Naive thymus-derived CD4-positive, alpha-beta T cell (primary cell): ENCODE measurements at regions not wholly inside any gene's neighbourhood (a gene's known extent, or its start where the extent isn't known, plus 50 kb on each side); places are given as distances from the start of the nearest gene placed in this dataset.

Experiments
- ATAC-seq: fragments of 150-1000 bp; cut with Tn5 transposase; 2 replicates; pipeline ENCODE4 v1.10.0; 2021; ENCODE audit warnings: mild to moderate bottlenecking, moderate library complexity
- CTCF ChIA-PET: fragments of 350-600 bp; sonication (Branson Sonifier 250); formaldehyde crosslinking; loops from one replicate; lab custom pipeline; 2021; ENCODE audit warnings: antibody characterized with exemption; lab: Charles Lee
- POLR2A ChIA-PET: fragments of 350-600 bp; sonication (Branson Sonifier 250); formaldehyde crosslinking; loops from one replicate; lab custom pipeline; 2021; ENCODE audit warnings: antibody characterized with exemption, inconsistent platforms; lab: Charles Lee
- DNase-seq, 9 donors: peaks; one replicate each; pipeline versions ENCODE4 v3.0.0 to v3.0.0-alpha.2; 2020 to 2022; ENCODE audit warnings: mixed read lengths in 1 of 9
- H3K27ac ChIP-seq: one replicate; pipeline ENCODE4 v1.7.0; 2013; ENCODE audit warnings: mild to moderate bottlenecking, low read depth, low read length, moderate library complexity
- H3K27me3 ChIP-seq, 2 donors: one replicate each; pipeline ENCODE4 v1.7.0; 2013; ENCODE audit warnings: low read length in 2 of 2, mild to moderate bottlenecking in 2 of 2, moderate library complexity in 2 of 2; ENCODE audit not compliant: control insufficient read depth in 2 of 2, insufficient read depth in 2 of 2
- H3K36me3 ChIP-seq, 3 experiments: 1 replicate in 2 of 3; 2 replicates in 1 of 3; pipeline ENCODE4 v1.7.0; 2013; ENCODE audit warnings: low read length in 3 of 3, mild to moderate bottlenecking in 3 of 3, moderate library complexity in 1 of 3; ENCODE audit not compliant: insufficient read depth in 3 of 3, control insufficient read depth in 2 of 3
- H3K4me1 ChIP-seq, 2 donors: one replicate each; pipeline ENCODE4 v1.7.0; 2013; ENCODE audit warnings: low read length in 2 of 2, mild to moderate bottlenecking in 2 of 2, moderate library complexity in 1 of 2; ENCODE audit not compliant: control insufficient read depth in 2 of 2, insufficient read depth in 2 of 2
- H3K4me3 ChIP-seq: 2 replicates; pipeline ENCODE4 v1.7.0; 2013; ENCODE audit warnings: mild to moderate bottlenecking, low read length
- H3K9me3 ChIP-seq, 3 experiments: 1 replicate in 2 of 3; 2 replicates in 1 of 3; pipeline ENCODE4 v1.7.0; 2013; ENCODE audit warnings: low read length in 3 of 3; ENCODE audit not compliant: control insufficient read depth in 2 of 3
- H3K27ac Mint-ChIP-seq, 9 donors: one replicate each; pipeline ENCODE4 v1.8.0; 2020 to 2022; ENCODE audit warnings: mixed read lengths in 9 of 9, mild to moderate bottlenecking in 8 of 9, moderate library complexity in 5 of 9, inconsistent platforms in 2 of 9
- H3K27me3 Mint-ChIP-seq, 5 donors: one replicate each; pipeline ENCODE4 v1.8.0; 2021 to 2022; ENCODE audit warnings: mixed read lengths in 5 of 5, mild to moderate bottlenecking in 1 of 5
- H3K36me3 Mint-ChIP-seq, 5 donors: one replicate each; pipeline ENCODE4 v1.8.0; 2020 to 2022; ENCODE audit warnings: mixed read lengths in 5 of 5, mild to moderate bottlenecking in 3 of 5, inconsistent platforms in 1 of 5
- H3K4me1 Mint-ChIP-seq, 7 donors: one replicate each; pipeline ENCODE4 v1.8.0; 2020 to 2022; ENCODE audit warnings: mixed read lengths in 7 of 7, mild to moderate bottlenecking in 3 of 7, inconsistent platforms in 1 of 7
- H3K4me3 Mint-ChIP-seq, 10 donors: one replicate each; pipeline ENCODE4 v1.8.0; 2020 to 2022; ENCODE audit warnings: mild to moderate bottlenecking in 10 of 10, mixed read lengths in 10 of 10, moderate library complexity in 6 of 10, inconsistent platforms in 2 of 10
- H3K9me3 Mint-ChIP-seq, 11 donors: one replicate each; pipeline ENCODE4 v1.8.0; 2020 to 2022; ENCODE audit warnings: mixed read lengths in 11 of 11, mild to moderate bottlenecking in 4 of 11, inconsistent platforms in 1 of 11, moderate library complexity in 1 of 11
- intact Hi-C, 2 donors: fragments of 100-400 bp; cut with micrococcal nuclease; formaldehyde crosslinking; loops; one replicate each; pipeline ENCODE4 v1.15.1; 2023

DNA sequence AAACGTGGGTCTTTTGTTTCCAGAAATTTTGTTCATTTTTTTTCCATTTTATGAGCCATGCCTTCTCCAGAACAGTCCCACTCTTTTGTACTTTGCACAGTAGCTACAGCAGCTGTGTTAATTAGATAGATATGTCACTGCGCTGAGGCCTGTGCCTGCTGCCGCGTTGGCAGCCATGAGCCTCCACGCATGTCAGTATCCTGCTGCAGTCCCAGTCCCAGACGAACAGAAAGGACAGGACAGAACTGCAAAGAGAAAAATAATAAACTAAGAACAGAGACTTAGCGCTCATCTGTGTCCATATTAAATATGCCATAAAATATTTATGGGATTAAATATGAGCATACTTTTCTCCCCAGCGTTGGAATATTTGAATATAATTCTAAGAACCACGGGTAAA, 442.4 kb upstream of the RARB start:
- no peak for ATAC-seq
- H3K27me3 ChIP-seq, result no peaks in the 10 kb centered on the region
- Mint-ChIP-seq H3K36me3 (no peaks in the 10 kb centered on the region), H3K4me3 (no peak overlapping the region), H3K4me1 (peaks cover 0 to 1% (median 0%) of the 10 kb centered on the region in 7 donors), H3K9me3 (peaks cover 0 to 9% (median 0%) of the 10 kb centered on the region in 11 donors), H3K27ac (no peak overlapping the region), H3K27me3 (peaks cover 0 to 5% (median 0%) of the 10 kb centered on the region in 5 donors)
- POLR2A ChIA-PET, result no interaction called here
- intact Hi-C loops, result no loop called here
- no peak for DNase-seq
- no peaks in the 10 kb centered on the region for H3K36me3 ChIP-seq
- no peak overlapping the region for H3K27ac ChIP-seq
- H3K4me1 ChIP-seq, result no peaks in the 10 kb centered on the region
- no peak overlapping the region for H3K4me3 ChIP-seq
- H3K9me3 ChIP-seq, result no peaks in the 10 kb centered on the region
- CTCF ChIA-PET, result no interaction called here

DNA sequence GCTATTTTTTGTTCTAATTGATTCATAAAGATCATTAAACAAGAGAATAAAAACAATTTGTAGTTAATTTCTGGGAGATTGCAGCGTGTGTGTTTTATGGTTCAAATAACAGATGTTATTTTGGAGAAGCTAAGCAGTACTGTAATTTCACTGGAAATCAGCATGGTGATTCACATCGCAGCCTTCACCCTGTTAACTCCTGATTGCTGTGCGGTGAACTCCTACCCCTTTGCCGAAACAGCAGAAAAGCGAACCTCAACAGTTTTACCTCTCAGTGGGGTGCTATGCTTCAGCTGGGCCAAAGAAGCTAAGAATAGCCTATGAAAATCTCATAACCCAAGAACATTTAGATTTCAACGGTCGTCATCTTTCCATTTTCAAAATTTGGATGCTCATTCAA, 441.5 kb upstream of the RARB start:
- Mint-ChIP-seq H3K4me1 (peaks cover 0 to 1% (median 0%) of the 10 kb centered on the region in 7 donors), H3K9me3 (peaks cover 0 to 10% (median under 1%) of the 10 kb centered on the region in 11 donors), H3K36me3 (no peaks in the 10 kb centered on the region), H3K27ac (no peak overlapping the region), H3K27me3 (peaks cover 0 to 5% (median 0%) of the 10 kb centered on the region in 5 donors), H3K4me3 (no peak overlapping the region)
- ChIA-PET POLR2A (no interaction called here), CTCF (no interaction called here)
- Histone ChIP-seq H3K27me3 (no peaks in the 10 kb centered on the region), H3K9me3 (no peaks in the 10 kb centered on the region), H3K27ac (no peak overlapping the region), H3K4me3 (no peak overlapping the region), H3K4me1 (no peaks in the 10 kb centered on the region), H3K36me3 (no peaks in the 10 kb centered on the region)
- DNase-seq, result no peak
- intact Hi-C loops, result no loop called here
- no peak for ATAC-seq

DNA sequence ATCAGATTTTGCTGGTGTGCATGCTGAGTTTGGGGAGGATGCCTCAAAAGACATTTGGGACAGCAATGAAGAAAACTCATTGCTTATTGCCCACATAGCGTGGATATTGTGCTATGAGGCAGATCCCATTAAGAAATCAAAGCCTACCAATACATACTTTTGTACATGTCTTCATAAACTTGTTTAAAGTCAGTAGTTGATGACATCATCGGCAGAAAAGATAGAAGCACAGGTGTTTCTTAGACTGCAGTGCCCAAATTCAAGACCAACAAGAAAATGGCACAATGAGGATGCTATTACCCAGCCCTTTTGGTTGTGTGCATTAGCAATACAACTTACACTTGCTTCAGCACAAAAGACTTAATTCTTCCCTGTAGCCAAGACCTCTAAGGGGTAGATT, 428.7 kb upstream of the RARB start:
- Mint-ChIP-seq H3K36me3 (no peaks in the 10 kb centered on the region), H3K27ac (no peak overlapping the region), H3K9me3 (peaks cover 0 to 12% (median 0%) of the 10 kb centered on the region in 11 donors), H3K4me3 (no peak overlapping the region), H3K27me3 (no peaks in the 10 kb centered on the region), H3K4me1 (no peaks in the 10 kb centered on the region)
- H3K4me3 ChIP-seq, result no peak overlapping the region
- ChIA-PET POLR2A (no interaction called here), CTCF (no interaction called here)
- intact Hi-C loops, result no loop called here
- no peaks in the 10 kb centered on the region for H3K27me3 ChIP-seq
- no peak for ATAC-seq
- H3K4me1 ChIP-seq, result no peaks in the 10 kb centered on the region
- DNase-seq, result no peak
- H3K27ac ChIP-seq, result no peak overlapping the region
- no peaks in the 10 kb centered on the region for H3K9me3 ChIP-seq
- no peaks in the 10 kb centered on the region for H3K36me3 ChIP-seq

DNA sequence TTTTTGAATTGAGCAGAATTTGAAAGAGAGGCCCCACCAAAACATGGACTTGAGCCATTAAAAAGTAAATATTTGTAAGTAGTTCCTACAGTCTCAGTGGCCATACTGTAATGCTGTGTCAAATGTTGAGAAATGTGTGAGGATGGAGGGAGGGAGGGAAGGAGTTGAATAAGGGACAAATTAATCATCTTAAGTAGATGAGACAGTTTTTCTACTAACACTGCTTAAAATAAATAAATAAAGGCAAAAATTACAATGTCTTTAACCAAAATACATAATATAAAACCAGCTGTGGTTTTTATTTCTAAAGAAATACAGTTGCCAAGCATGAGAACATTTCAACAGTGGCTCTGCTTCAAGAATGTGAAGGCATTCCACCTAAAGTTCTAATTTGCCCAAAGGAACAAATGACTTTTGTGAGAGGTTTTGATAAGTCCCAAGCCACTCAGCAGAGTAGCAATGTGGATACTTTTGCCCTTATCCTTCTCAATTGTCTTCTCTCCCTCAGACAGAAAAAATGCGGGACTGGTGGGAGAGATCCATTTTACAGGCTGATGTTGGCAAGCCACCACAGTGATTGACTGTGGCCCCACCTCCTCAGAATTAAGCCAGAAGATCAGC, 427.0 kb upstream of the RARB start:
- no peaks in the 10 kb centered on the region for H3K4me1 ChIP-seq
- Mint-ChIP-seq H3K4me3 (no peak overlapping the region), H3K36me3 (no peaks in the 10 kb centered on the region), H3K27ac (no peak overlapping the region), H3K4me1 (no peaks in the 10 kb centered on the region), H3K9me3 (peaks cover 0 to 12% (median 1%) of the 10 kb centered on the region in 11 donors), H3K27me3 (no peaks in the 10 kb centered on the region)
- no peaks in the 10 kb centered on the region for H3K9me3 ChIP-seq
- H3K27ac ChIP-seq, result no peak overlapping the region
- H3K36me3 ChIP-seq, result no peaks in the 10 kb centered on the region
- ChIA-PET POLR2A (no interaction called here), CTCF (no interaction called here)
- no peak for DNase-seq
- no peaks in the 10 kb centered on the region for H3K27me3 ChIP-seq
- no peak overlapping the region for H3K4me3 ChIP-seq
- no peak for ATAC-seq
- intact Hi-C loops, result no loop called here

DNA sequence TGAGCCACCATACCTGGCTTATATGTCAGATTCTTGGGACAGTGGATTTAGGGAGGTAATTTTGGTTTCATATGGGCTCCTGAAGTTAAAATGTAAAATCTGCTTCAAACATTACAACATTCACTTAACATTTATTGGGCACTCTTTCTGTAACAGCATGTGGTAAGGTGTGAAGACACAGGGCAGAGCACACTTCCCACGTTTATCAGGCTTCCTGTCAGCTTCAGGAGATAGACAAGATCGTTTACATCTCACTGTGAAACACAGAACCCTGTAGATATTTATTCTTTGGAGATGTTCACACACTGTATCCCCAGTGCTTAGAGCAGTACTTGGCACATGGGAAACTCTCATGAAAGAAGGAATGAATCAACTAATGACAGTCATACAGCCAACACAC, 426.0 kb upstream of the RARB start:
- H3K9me3 ChIP-seq, result no peaks in the 10 kb centered on the region
- H3K27me3 Mint-ChIP-seq, result no peaks in the 10 kb centered on the region
- no peak overlapping the region for H3K4me3 Mint-ChIP-seq
- intact Hi-C loops, result no loop called here
- no peak overlapping the region for H3K4me3 ChIP-seq
- no peak overlapping the region for H3K27ac Mint-ChIP-seq
- no peaks in the 10 kb centered on the region for H3K36me3 ChIP-seq
- no peak overlapping the region for H3K27ac ChIP-seq
- ChIA-PET CTCF (no interaction called here), POLR2A (no interaction called here)
- no peaks in the 10 kb centered on the region for H3K4me1 ChIP-seq
- no peaks in the 10 kb centered on the region for H3K36me3 Mint-ChIP-seq
- H3K27me3 ChIP-seq, result no peaks in the 10 kb centered on the region
- H3K4me1 Mint-ChIP-seq, result no peaks in the 10 kb centered on the region
- peaks cover 0 to 5% (median 1%) of the 10 kb centered on the region in 11 donors for H3K9me3 Mint-ChIP-seq
- DNase-seq (no peak), ATAC-seq (no peak)

DNA sequence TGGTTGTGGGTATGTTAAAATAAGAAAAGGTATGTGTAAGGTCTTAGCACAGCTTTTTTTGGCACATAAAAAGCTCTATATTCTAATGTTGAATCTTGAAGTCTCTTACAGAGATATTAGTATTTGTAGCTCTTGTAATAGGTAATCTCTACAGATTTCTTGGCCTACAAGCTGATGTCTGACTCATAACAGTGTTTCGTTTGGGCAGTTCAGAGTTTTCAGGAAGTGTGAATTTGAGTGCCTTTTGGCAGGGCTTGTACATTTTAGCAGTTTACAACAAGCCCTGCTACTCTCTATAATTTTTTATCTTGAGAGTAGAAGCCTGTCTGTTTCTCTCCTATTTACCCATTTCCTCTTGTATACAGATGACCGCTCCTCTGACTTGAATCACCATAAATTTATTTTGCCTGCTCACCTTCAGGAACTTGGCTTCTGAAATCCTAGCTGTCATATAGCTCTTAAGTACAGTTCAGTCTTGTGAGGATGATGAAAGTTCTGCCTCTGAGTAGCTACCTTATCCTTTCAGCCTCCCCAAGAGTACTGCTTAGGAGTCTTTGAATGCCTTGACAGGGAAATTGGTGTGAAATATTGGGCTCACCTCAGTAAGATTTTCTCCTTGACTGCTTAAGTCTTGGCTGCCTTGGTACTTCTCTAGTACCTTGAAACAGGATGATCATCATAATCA, 419.9 kb upstream of the RARB start:
- Mint-ChIP-seq H3K36me3 (no peaks in the 10 kb centered on the region), H3K9me3 (peaks cover 0 to 14% (median 0%) of the 10 kb centered on the region in 11 donors), H3K27ac (no peak overlapping the region), H3K27me3 (peaks cover 0 to 7% (median 0%) of the 10 kb centered on the region in 5 donors), H3K4me3 (no peak overlapping the region), H3K4me1 (no peaks in the 10 kb centered on the region)
- intact Hi-C loops, result no loop called here
- Histone ChIP-seq H3K36me3 (no peaks in the 10 kb centered on the region), H3K27ac (no peak overlapping the region), H3K27me3 (no peaks in the 10 kb centered on the region), H3K9me3 (no peaks in the 10 kb centered on the region), H3K4me1 (no peaks in the 10 kb centered on the region), H3K4me3 (no peak overlapping the region)
- DNase-seq, result no peak
- no peak for ATAC-seq
- ChIA-PET CTCF (no interaction called here), POLR2A (no interaction called here)

DNA sequence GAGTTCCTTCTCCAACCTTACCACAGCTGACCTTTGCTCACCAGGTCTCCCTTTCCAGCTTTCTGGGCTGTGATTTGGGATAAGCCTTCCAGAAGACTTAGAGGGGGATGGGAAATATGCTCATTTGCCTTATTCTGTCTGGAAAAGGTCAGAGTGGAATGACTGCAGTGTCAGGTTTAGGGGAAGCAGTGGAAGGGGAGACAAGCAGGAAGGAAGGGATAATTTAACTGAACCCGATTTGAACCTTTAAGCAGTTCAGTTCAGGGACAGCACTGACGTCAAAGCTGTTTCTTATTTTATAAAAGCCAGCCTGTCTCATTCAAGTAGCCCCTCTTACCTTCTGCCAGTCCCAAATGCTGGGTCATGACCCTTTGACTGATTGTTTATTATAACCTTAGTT, 418.4 kb upstream of the RARB start:
- intact Hi-C loops, result no loop called here
- POLR2A ChIA-PET, result no interaction called here
- no peak overlapping the region for H3K4me3 Mint-ChIP-seq

More for the DNA sequence above, 418.4 kb upstream of the RARB start:
- Histone ChIP-seq H3K27ac (no peak overlapping the region), H3K9me3 (no peaks in the 10 kb centered on the region), H3K4me3 (no peak overlapping the region), H3K27me3 (no peaks in the 10 kb centered on the region), H3K4me1 (no peaks in the 10 kb centered on the region), H3K36me3 (no peaks in the 10 kb centered on the region)
- Mint-ChIP-seq H3K27me3 (peaks cover 0 to 11% (median 0%) of the 10 kb centered on the region in 5 donors), H3K27ac (no peak overlapping the region), H3K4me1 (no peaks in the 10 kb centered on the region), H3K9me3 (peaks cover 0 to 19% (median 3%) of the 10 kb centered on the region in 11 donors), H3K36me3 (no peaks in the 10 kb centered on the region)
- no peak for DNase-seq
- ATAC-seq, result no peak
- CTCF ChIA-PET, result no interaction called here
